GM12878 (cell line): ENCODE measurements at regions not wholly inside any gene's neighbourhood (a gene's known extent, or its start where the extent isn't known, plus 50 kb on each side); places are given as distances from the start of the nearest gene placed in this dataset.

Experiments used
- ATAC-seq: fragments of 200-7000 bp; cut with Tn5 transposase; 3 replicates; pipeline ENCODE4 v1.9.1; 2020; ENCODE audit warnings: mild to moderate bottlenecking, moderate library complexity
- BruUV-seq: library from RNA; stranded (reverse); fragments of 400-500 nt; replicated peaks from 2 replicates; lab custom pipeline; 2021; lab: Mats Ljungman, UMichigan
- CTCF ChIA-PET: fragments of 300-600 bp; sonication (Branson Sonifier 250); formaldehyde crosslinking; extraction: SDS; loops from one replicate; lab custom pipeline; 2021; ENCODE audit warnings: inconsistent platforms; lab: Yijun Ruan, JAX
- POLR2A ChIA-PET: fragments of 350-600 bp; formaldehyde crosslinking; extraction: SDS; loops from one replicate; lab custom pipeline; 2021; ENCODE audit warnings: inconsistent platforms; lab: Charles Lee
- RAD21 ChIA-PET: fragments of 300-600 bp; sonication (Branson Sonifier 250); formaldehyde crosslinking; loops from one replicate; lab custom pipeline; 2023; ENCODE audit warnings: antibody characterized with exemption; ENCODE audit not compliant: unreplicated experiment; lab: Charles Lee
- SMC1A ChIA-PET: fragments of 300-600 bp; sonication (Branson Sonifier 250); formaldehyde crosslinking; loops from one replicate; lab custom pipeline; 2023; ENCODE audit not compliant: unreplicated experiment, uncharacterized antibody; lab: Charles Lee
- DNase-seq: peaks from one replicate; pipeline ENCODE4 v3.0.0-alpha.2; 2011; ENCODE audit warnings: low read depth, low spot score
- FAIRE-seq: peaks from 3 replicates; lab custom pipeline; 2011; peaks lifted over from hg19 to GRCh38; lab: Jason Lieb, UNC
- H2AFZ ChIP-seq: 2 replicates; pipeline ENCODE4 v1.6.0; 2011; ENCODE audit warnings: low read depth, low read length, control low read depth; ENCODE audit not compliant: control insufficient read depth
- H3K27ac ChIP-seq: 2 replicates; pipeline ENCODE4 v1.5.1; 2011; ENCODE audit warnings: control low read depth; ENCODE audit not compliant: control insufficient read depth, insufficient read depth
- H3K27me3 ChIP-seq, 2 experiments: replicated peaks in 1 of 2; 2 replicates each; pipeline versions ENCODE4 v1.6.0 to v1.6.1; 2011; ENCODE audit warnings: low read length in 1 of 2; ENCODE audit not compliant: control insufficient read depth in 2 of 2, insufficient read depth in 2 of 2
- H3K36me3 ChIP-seq, 2 experiments: 2 replicates each; pipeline ENCODE4 v1.5.1; 2011; ENCODE audit warnings: low read length in 1 of 2; ENCODE audit not compliant: control insufficient read depth in 2 of 2, insufficient read depth in 2 of 2
- H3K4me1 ChIP-seq: 2 replicates; pipeline ENCODE4 v1.6.1; 2011; ENCODE audit warnings: mild to moderate bottlenecking, low read length, moderate library complexity, mixed read lengths; ENCODE audit not compliant: control insufficient read depth, insufficient read depth
- H3K4me2 ChIP-seq: 2 replicates; pipeline ENCODE4 v1.6.0; 2011; ENCODE audit warnings: control low read depth; ENCODE audit not compliant: control insufficient read depth, insufficient read depth
- H3K4me3 ChIP-seq: fragments of 200-600 bp; sonication (generic); 2 replicates; pipeline ENCODE4 v1.5.1; 2016
- H3K79me2 ChIP-seq: 2 replicates; pipeline ENCODE4 v1.6.0; 2011; ENCODE audit warnings: low read length; ENCODE audit not compliant: control insufficient read depth, insufficient read depth
- H3K9ac ChIP-seq: 2 replicates; pipeline ENCODE4 v1.8.0; 2011; ENCODE audit warnings: low read length, control low read depth, mixed read lengths; ENCODE audit not compliant: control insufficient read depth, insufficient read depth
- H3K9me3 ChIP-seq: replicated peaks from 3 replicates; pipeline ENCODE4 v1.5.1; 2011; ENCODE audit warnings: mild to moderate bottlenecking, low read length; ENCODE audit not compliant: control insufficient read depth, insufficient read depth
- H4K20me1 ChIP-seq: 2 replicates; pipeline ENCODE4 v1.6.0; 2011; ENCODE audit not compliant: control insufficient read depth, insufficient read depth
- BRCA1 ChIP-seq: IDR thresholded peaks from 2 replicates; pipeline ENCODE4 v1.6.1; 2011; ENCODE audit warnings: low read depth, low read length, improper control_type of control experiment
- CBFB ChIP-seq: IDR thresholded peaks from 2 replicates; pipeline ENCODE4 v1.6.1; 2016; ENCODE audit warnings: antibody characterized with exemption, low read depth
- IRF4 ChIP-seq: IDR thresholded peaks from 2 replicates; pipeline ENCODE4 v1.6.1; 2011; ENCODE audit warnings: low read depth, low read length
- JUNB ChIP-seq: IDR thresholded peaks from 2 replicates; pipeline ENCODE4 v1.6.1; 2016; ENCODE audit warnings: antibody characterized with exemption, mild to moderate bottlenecking
- KAT2A ChIP-seq: conservative IDR thresholded peaks from 2 replicates; pipeline ENCODE4 v1.6.1; 2011; ENCODE audit warnings: low read depth, low read length; ENCODE audit not compliant: control insufficient read depth
- LARP7 ChIP-seq: fragments of 450-650 bp; IDR thresholded peaks from 2 replicates; pipeline ENCODE4 v1.6.1; 2017; ENCODE audit warnings: mild to moderate bottlenecking
- MYC ChIP-seq: IDR thresholded peaks from 2 replicates; pipeline ENCODE4 v1.6.1; 2011; ENCODE audit warnings: mild to moderate bottlenecking, low read length, moderate library complexity, inconsistent platforms; ENCODE audit not compliant: insufficient read depth, insufficient replicate concordance, insufficient read length, severe bottlenecking
- NBN ChIP-seq: fragments of 450-650 bp; IDR thresholded peaks from 2 replicates; pipeline ENCODE4 v1.6.1; 2016
- SP1 ChIP-seq: IDR thresholded peaks from one replicate; pipeline ENCODE4 v1.6.1; 2011; ENCODE audit warnings: low read depth, low read length
- SRF ChIP-seq, 2 experiments: IDR thresholded peaks; 2 replicates each; pipeline ENCODE4 v1.6.1; 2011; ENCODE audit warnings: low read depth in 2 of 2, low read length in 2 of 2, mild to moderate bottlenecking in 1 of 2, moderate library complexity in 1 of 2
- STAT1 ChIP-seq: fragments of 450-650 bp; conservative IDR thresholded peaks from 2 replicates; pipeline ENCODE4 v1.6.1; 2014; ENCODE audit warnings: antibody characterized with exemption, mild to moderate bottlenecking
- STAT3 ChIP-seq: IDR thresholded peaks from 2 replicates; pipeline ENCODE4 v1.6.1; 2011; ENCODE audit warnings: low read depth, low read length, improper control_type of control experiment
- SUPT20H ChIP-seq: IDR thresholded peaks from 2 replicates; pipeline ENCODE4 v1.6.1; 2011; ENCODE audit warnings: low read depth, mild to moderate bottlenecking, low read length, moderate library complexity, borderline replicate concordance; ENCODE audit not compliant: control insufficient read depth
- TARDBP ChIP-seq: IDR thresholded peaks from 2 replicates; pipeline ENCODE4 v1.6.1; 2016; ENCODE audit warnings: borderline replicate concordance
- TCF12 ChIP-seq: IDR thresholded peaks from 2 replicates; pipeline ENCODE4 v1.6.1; 2011; ENCODE audit warnings: low read depth, mild to moderate bottlenecking, low read length
- in situ Hi-C: fragments of 300-500 bp; cut with MboI; formaldehyde crosslinking; loops from 9 replicates; pipeline ENCODE4 v1.14.3; 2018; ENCODE audit warnings: mixed read lengths
- intact Hi-C: fragments of 100-400 bp; cut with micrococcal nuclease; formaldehyde crosslinking; loops from one replicate; pipeline ENCODE4 v1.14.2; 2022; ENCODE audit not compliant: unreplicated experiment
- TF ChIP-seq, protein P1 (sequence below): IDR thresholded peaks from 2 replicates; pipeline ENCODE4 v1.6.1; 2012; ENCODE audit warnings: low read depth, low read length, improper control_type of control experiment
- TF ChIP-seq, protein P2 (sequence below): fragments of 450-650 bp; IDR thresholded peaks from 2 replicates; pipeline ENCODE4 v1.6.1; 2016; ENCODE audit warnings: mild to moderate bottlenecking
- TF ChIP-seq, protein P3 (sequence below): fragments of 450-650 bp; IDR thresholded peaks from 2 replicates; pipeline ENCODE4 v1.6.1; 2017; ENCODE audit warnings: antibody characterized with exemption, mild to moderate bottlenecking, moderate library complexity
- TF ChIP-seq, protein P4 (sequence below): IDR thresholded peaks from 2 replicates; pipeline ENCODE4 v1.6.1; 2011; ENCODE audit warnings: borderline replicate concordance, low read depth, mild to moderate bottlenecking, moderate library complexity, mixed read lengths, low read length; ENCODE audit not compliant: insufficient read depth; ENCODE audit errors: extremely low read length
- TF ChIP-seq, protein P5 (sequence below): IDR thresholded peaks from 2 replicates; pipeline ENCODE4 v1.6.1; 2011; ENCODE audit warnings: low read depth, low read length, improper control_type of control experiment, borderline replicate concordance

DNA sequence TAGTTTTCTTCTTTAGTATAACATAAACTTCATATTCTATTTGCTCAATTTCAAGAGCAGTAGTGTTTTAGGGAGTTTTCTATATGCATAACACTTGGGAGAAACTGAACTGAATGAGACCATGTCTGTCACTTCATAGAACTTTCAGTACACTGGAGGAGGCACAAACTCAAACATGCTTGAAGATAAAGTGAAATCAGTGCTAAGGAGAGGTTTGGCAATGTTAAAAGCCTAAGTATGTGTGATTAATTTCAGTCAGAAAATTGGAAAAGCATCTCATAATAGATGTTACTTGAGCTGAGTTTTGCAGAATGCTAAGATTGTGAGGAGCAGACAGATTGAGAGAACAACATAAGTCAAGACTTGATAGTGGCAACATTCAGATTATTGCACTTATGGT is 411.2 kb upstream of the HS3ST1 start:
- POLR2A ChIA-PET: no interaction called here
- H3K9ac ChIP-seq: no peak overlapping the region
- no peaks in the 10 kb centered on the region for H3K4me1 ChIP-seq
- RAD21 ChIA-PET: no interaction called here
- in situ Hi-C loops (loop anchor here (10.0 kb wide), 1 partner anchor 65 kb away; no protein-coding TSS in a partner anchor), intact Hi-C loops (no loop called here)
- H3K4me3 ChIP-seq: no peak overlapping the region
- no peak overlapping the region for H3K27ac ChIP-seq
- SMC1A ChIA-PET: no interaction called here
- H3K4me2 ChIP-seq: no peak overlapping the region
- TF ChIP-seq, protein P1, sequence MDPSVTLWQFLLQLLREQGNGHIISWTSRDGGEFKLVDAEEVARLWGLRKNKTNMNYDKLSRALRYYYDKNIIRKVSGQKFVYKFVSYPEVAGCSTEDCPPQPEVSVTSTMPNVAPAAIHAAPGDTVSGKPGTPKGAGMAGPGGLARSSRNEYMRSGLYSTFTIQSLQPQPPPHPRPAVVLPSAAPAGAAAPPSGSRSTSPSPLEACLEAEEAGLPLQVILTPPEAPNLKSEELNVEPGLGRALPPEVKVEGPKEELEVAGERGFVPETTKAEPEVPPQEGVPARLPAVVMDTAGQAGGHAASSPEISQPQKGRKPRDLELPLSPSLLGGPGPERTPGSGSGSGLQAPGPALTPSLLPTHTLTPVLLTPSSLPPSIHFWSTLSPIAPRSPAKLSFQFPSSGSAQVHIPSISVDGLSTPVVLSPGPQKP: no peak
- TF ChIP-seq, protein P2, sequence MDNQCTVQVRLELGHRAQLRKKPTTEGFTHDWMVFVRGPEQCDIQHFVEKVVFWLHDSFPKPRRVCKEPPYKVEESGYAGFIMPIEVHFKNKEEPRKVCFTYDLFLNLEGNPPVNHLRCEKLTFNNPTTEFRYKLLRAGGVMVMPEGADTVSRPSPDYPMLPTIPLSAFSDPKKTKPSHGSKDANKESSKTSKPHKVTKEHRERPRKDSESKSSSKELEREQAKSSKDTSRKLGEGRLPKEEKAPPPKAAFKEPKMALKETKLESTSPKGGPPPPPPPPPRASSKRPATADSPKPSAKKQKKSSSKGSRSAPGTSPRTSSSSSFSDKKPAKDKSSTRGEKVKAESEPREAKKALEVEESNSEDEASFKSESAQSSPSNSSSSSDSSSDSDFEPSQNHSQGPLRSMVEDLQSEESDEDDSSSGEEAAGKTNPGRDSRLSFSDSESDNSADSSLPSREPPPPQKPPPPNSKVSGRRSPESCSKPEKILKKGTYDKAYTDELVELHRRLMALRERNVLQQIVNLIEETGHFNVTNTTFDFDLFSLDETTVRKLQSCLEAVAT: no peak
- TF ChIP-seq MYC: no peak
- no peak for TF ChIP-seq IRF4
- no peak for TF ChIP-seq SP1
- TF ChIP-seq, protein P3, sequence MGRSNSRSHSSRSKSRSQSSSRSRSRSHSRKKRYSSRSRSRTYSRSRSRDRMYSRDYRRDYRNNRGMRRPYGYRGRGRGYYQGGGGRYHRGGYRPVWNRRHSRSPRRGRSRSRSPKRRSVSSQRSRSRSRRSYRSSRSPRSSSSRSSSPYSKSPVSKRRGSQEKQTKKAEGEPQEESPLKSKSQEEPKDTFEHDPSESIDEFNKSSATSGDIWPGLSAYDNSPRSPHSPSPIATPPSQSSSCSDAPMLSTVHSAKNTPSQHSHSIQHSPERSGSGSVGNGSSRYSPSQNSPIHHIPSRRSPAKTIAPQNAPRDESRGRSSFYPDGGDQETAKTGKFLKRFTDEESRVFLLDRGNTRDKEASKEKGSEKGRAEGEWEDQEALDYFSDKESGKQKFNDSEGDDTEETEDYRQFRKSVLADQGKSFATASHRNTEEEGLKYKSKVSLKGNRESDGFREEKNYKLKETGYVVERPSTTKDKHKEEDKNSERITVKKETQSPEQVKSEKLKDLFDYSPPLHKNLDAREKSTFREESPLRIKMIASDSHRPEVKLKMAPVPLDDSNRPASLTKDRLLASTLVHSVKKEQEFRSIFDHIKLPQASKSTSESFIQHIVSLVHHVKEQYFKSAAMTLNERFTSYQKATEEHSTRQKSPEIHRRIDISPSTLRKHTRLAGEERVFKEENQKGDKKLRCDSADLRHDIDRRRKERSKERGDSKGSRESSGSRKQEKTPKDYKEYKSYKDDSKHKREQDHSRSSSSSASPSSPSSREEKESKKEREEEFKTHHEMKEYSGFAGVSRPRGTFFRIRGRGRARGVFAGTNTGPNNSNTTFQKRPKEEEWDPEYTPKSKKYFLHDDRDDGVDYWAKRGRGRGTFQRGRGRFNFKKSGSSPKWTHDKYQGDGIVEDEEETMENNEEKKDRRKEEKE: no peak
- TF ChIP-seq BRCA1: no peak
- TF ChIP-seq NBN: no peak
- no peak for TF ChIP-seq STAT3
- TF ChIP-seq KAT2A: no peak
- no peak for TF ChIP-seq SRF (IDR thresholded peaks at IDR 0.05; ENCODE audit: low read depth in 2 of 2, low read length in 2 of 2)
- TF ChIP-seq, protein P4, sequence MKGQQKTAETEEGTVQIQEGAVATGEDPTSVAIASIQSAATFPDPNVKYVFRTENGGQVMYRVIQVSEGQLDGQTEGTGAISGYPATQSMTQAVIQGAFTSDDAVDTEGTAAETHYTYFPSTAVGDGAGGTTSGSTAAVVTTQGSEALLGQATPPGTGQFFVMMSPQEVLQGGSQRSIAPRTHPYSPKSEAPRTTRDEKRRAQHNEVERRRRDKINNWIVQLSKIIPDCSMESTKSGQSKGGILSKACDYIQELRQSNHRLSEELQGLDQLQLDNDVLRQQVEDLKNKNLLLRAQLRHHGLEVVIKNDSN: no peak
- no peak for TF ChIP-seq CBFB
- TF ChIP-seq TARDBP: no peak
- no peak for TF ChIP-seq STAT1
- TF ChIP-seq SUPT20H: no peak
- no peak for TF ChIP-seq TCF12
- TF ChIP-seq JUNB: no peak
- TF ChIP-seq LARP7: no peak
- TF ChIP-seq, protein P5, sequence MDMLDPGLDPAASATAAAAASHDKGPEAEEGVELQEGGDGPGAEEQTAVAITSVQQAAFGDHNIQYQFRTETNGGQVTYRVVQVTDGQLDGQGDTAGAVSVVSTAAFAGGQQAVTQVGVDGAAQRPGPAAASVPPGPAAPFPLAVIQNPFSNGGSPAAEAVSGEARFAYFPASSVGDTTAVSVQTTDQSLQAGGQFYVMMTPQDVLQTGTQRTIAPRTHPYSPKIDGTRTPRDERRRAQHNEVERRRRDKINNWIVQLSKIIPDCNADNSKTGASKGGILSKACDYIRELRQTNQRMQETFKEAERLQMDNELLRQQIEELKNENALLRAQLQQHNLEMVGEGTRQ: no peak
- H2AFZ ChIP-seq: no peak overlapping the region
- DNase-seq (no peak), ATAC-seq (no peak), FAIRE-seq (no peak)
- H3K36me3 ChIP-seq: no peaks in the 10 kb centered on the region
- no TSS peak for BruUV-seq
- no peaks in the 10 kb centered on the region for H4K20me1 ChIP-seq
- H3K27me3 ChIP-seq: no peaks in the 10 kb centered on the region
- no peaks in the 10 kb centered on the region for H3K79me2 ChIP-seq
- no peaks in the 10 kb centered on the region for H3K9me3 ChIP-seq
- CTCF ChIA-PET: no interaction called here
